IMR-90 (cell line): ENCODE measurements at regions not wholly inside any gene's neighbourhood (a gene's known extent, or its start where the extent isn't known, plus 50 kb on each side); places are given as distances from the start of the nearest gene placed in this dataset.

Experiments used
- ATAC-seq: fragments of 200-7000 bp; cut with Tn5 transposase; 2 replicates; pipeline ENCODE4 v1.9.1; 2020; ENCODE audit warnings: low read depth, mild to moderate bottlenecking, moderate library complexity
- BruUV-seq: library from RNA; stranded (reverse); fragments of 400-500 nt; replicated peaks from 2 replicates; lab custom pipeline; 2021; lab: Mats Ljungman, UMichigan
- CTCF ChIA-PET: fragments of 300-600 bp; formaldehyde crosslinking; extraction: SDS; loops from one replicate; lab custom pipeline; 2021; ENCODE audit warnings: antibody characterized with exemption; lab: Yijun Ruan, JAX
- POLR2A ChIA-PET: fragments of 300-600 bp; sonication (Branson Sonifier 250); formaldehyde crosslinking; loops from one replicate; lab custom pipeline; 2022; ENCODE audit warnings: antibody characterized with exemption; ENCODE audit not compliant: unreplicated experiment; lab: Charles Lee
- DNase-seq: peaks from one replicate; pipeline ENCODE4 v3.0.0; 2013
- H2AFZ ChIP-seq: replicated peaks from 2 replicates; pipeline ENCODE3; 2013; ENCODE audit warnings: low read length, mild to moderate bottlenecking; ENCODE audit not compliant: poor library complexity
- H2AK5ac ChIP-seq: 2 replicates; pipeline ENCODE4 v1.6.1; 2013; ENCODE audit warnings: low read depth, low read length, inconsistent platforms
- H2AK9ac ChIP-seq: replicated peaks from 2 replicates; pipeline ENCODE3; 2013; ENCODE audit warnings: mild to moderate bottlenecking, low read depth, low read length, moderate library complexity; ENCODE audit not compliant: poor library complexity
- H2BK120ac ChIP-seq: 2 replicates; pipeline ENCODE4 v1.6.1; 2013; ENCODE audit warnings: low read depth, low read length, inconsistent platforms
- H2BK15ac ChIP-seq: 3 replicates; pipeline ENCODE4 v1.6.1; 2013; ENCODE audit warnings: low read depth, low read length, inconsistent platforms
- H2BK20ac ChIP-seq: 2 replicates; pipeline ENCODE4 v1.6.1; 2013; ENCODE audit warnings: low read depth, mild to moderate bottlenecking, inconsistent platforms, low read length, moderate library complexity
- H2BK5ac ChIP-seq: 2 replicates; pipeline ENCODE4 v1.6.1; 2013; ENCODE audit warnings: mild to moderate bottlenecking, low read depth, low read length, inconsistent platforms; ENCODE audit not compliant: poor library complexity, severe bottlenecking
- H3K14ac ChIP-seq: replicated peaks from 2 replicates; pipeline ENCODE4 v1.6.1; 2013; ENCODE audit warnings: low read depth, low read length, inconsistent platforms
- H3K18ac ChIP-seq: 2 replicates; pipeline ENCODE4 v1.6.1; 2013; ENCODE audit warnings: low read depth, low read length, control low read depth
- H3K23ac ChIP-seq: 2 replicates; pipeline ENCODE4 v1.6.1; 2013; ENCODE audit warnings: low read depth, low read length, inconsistent platforms
- H3K27ac ChIP-seq: 2 replicates; pipeline ENCODE4 v1.5.1; 2013; ENCODE audit warnings: mild to moderate bottlenecking, control low read depth, low read length; ENCODE audit not compliant: insufficient read depth
- H3K27me3 ChIP-seq: 2 replicates; pipeline ENCODE4 v1.6.1; 2013; ENCODE audit warnings: low read length; ENCODE audit not compliant: control insufficient read depth, insufficient read depth
- H3K36me3 ChIP-seq: 2 replicates; pipeline ENCODE4 v1.6.1; 2013; ENCODE audit warnings: low read length, mixed read lengths; ENCODE audit not compliant: control insufficient read depth, insufficient read depth
- H3K4ac ChIP-seq: 2 replicates; pipeline ENCODE4 v1.6.1; 2013; ENCODE audit warnings: low read depth, low read length, inconsistent platforms
- H3K4me1 ChIP-seq: 2 replicates; pipeline ENCODE4 v1.6.1; 2013; ENCODE audit warnings: low read length, mixed read lengths; ENCODE audit not compliant: control insufficient read depth, insufficient read depth
- H3K4me2 ChIP-seq: 2 replicates; pipeline ENCODE4 v1.6.1; 2013; ENCODE audit warnings: low read depth, mild to moderate bottlenecking, control low read depth, low read length, moderate library complexity
- H3K4me3 ChIP-seq: 2 replicates; pipeline ENCODE4 v1.5.1; 2013; ENCODE audit warnings: low read depth, mild to moderate bottlenecking, control low read depth, low read length, moderate library complexity; ENCODE audit not compliant: insufficient read depth
- H3K56ac ChIP-seq: 2 replicates; pipeline ENCODE4 v1.6.1; 2013; ENCODE audit warnings: low read length, inconsistent platforms; ENCODE audit not compliant: insufficient read depth; ENCODE audit errors: extremely low read depth
- H3K79me1 ChIP-seq, 2 experiments: 2 replicates each; pipeline ENCODE4 v1.6.1; 2013; ENCODE audit warnings: low read length in 2 of 2, inconsistent platforms in 1 of 2, low read depth in 1 of 2
- H3K9ac ChIP-seq: 2 replicates; pipeline ENCODE4 v1.6.1; 2013; ENCODE audit warnings: low read depth, low read length, control low read depth
- H3K9me1 ChIP-seq: 2 replicates; pipeline ENCODE4 v1.6.1; 2013; ENCODE audit warnings: low read length, inconsistent platforms; ENCODE audit not compliant: insufficient read depth
- H3K9me3 ChIP-seq: 2 replicates; pipeline ENCODE4 v1.6.1; 2013; ENCODE audit warnings: low read length; ENCODE audit not compliant: control insufficient read depth, insufficient read depth
- H4K20me1 ChIP-seq: 2 replicates; pipeline ENCODE4 v1.6.1; 2013; ENCODE audit warnings: low read length, inconsistent platforms; ENCODE audit not compliant: insufficient read depth
- H4K5ac ChIP-seq: 2 replicates; pipeline ENCODE4 v1.6.1; 2013; ENCODE audit warnings: mild to moderate bottlenecking, low read depth, low read length, control low read depth
- H4K8ac ChIP-seq, 2 experiments: 2 replicates each; pipeline ENCODE4 v1.6.1; 2013; ENCODE audit warnings: low read depth in 2 of 2, low read length in 2 of 2, control low read depth in 1 of 2, inconsistent platforms in 1 of 2
- H4K91ac ChIP-seq: 2 replicates; pipeline ENCODE4 v1.6.1; 2013; ENCODE audit warnings: low read depth, low read length, inconsistent platforms; ENCODE audit not compliant: insufficient read depth
- BHLHE40 ChIP-seq: fragments of 150-350 bp; IDR thresholded peaks from 2 replicates; pipeline ENCODE4 v1.6.1; 2016; ENCODE audit warnings: mild to moderate bottlenecking, low read depth, low read length
- CEBPB ChIP-seq: IDR thresholded peaks from 2 replicates; pipeline ENCODE4 v1.6.1; 2012; ENCODE audit warnings: low read depth, low read length, improper control_type of control experiment
- CHD1 ChIP-seq: IDR thresholded peaks from 2 replicates; pipeline ENCODE4 v1.6.1; 2012; ENCODE audit warnings: low read depth, low read length, improper control_type of control experiment
- FOS ChIP-seq: fragments of 150-350 bp; IDR thresholded peaks from 2 replicates; pipeline ENCODE4 v1.6.1; 2016; ENCODE audit warnings: low read depth, low read length
- MAFK ChIP-seq: IDR thresholded peaks from 2 replicates; pipeline ENCODE4 v1.6.1; 2012; ENCODE audit warnings: low read depth, low read length, improper control_type of control experiment
- MAZ ChIP-seq: IDR thresholded peaks from 2 replicates; pipeline ENCODE4 v1.6.1; 2012; ENCODE audit warnings: low read depth, mild to moderate bottlenecking, low read length, improper control_type of control experiment, moderate library complexity, borderline replicate concordance
- MXI1 ChIP-seq: IDR thresholded peaks from 2 replicates; pipeline ENCODE4 v1.6.1; 2012; ENCODE audit warnings: low read depth, mild to moderate bottlenecking, low read length, moderate library complexity, borderline replicate concordance
- NFE2L2 ChIP-seq: fragments of 150-350 bp; IDR thresholded peaks from 2 replicates; pipeline ENCODE4 v1.6.1; 2016; ENCODE audit warnings: low read depth, mild to moderate bottlenecking, low read length
- POLR2A ChIP-seq: IDR thresholded peaks from 2 replicates; pipeline ENCODE4 v1.6.1; 2012; ENCODE audit warnings: mild to moderate bottlenecking, low read depth, low read length
- RAD21 ChIP-seq: IDR thresholded peaks from 2 replicates; pipeline ENCODE4 v1.6.1; 2012; ENCODE audit warnings: low read length, improper control_type of control experiment
- RCOR1 ChIP-seq: IDR thresholded peaks from 2 replicates; pipeline ENCODE4 v1.6.1; 2012; ENCODE audit warnings: mild to moderate bottlenecking, low read length, improper control_type of control experiment; ENCODE audit not compliant: insufficient replicate concordance
- RFX5 ChIP-seq: IDR thresholded peaks from 2 replicates; pipeline ENCODE4 v1.8.0; 2012; ENCODE audit warnings: low read depth, mild to moderate bottlenecking, low read length, moderate library complexity
- SMC3 ChIP-seq: fragments of 150-350 bp; IDR thresholded peaks from 2 replicates; pipeline ENCODE4 v1.6.1; 2016; ENCODE audit warnings: low read depth, mild to moderate bottlenecking, antibody characterized with exemption, low read length, moderate library complexity
- WGBS, 2 experiments: methylation state at CpG; one replicate each; pipeline versions ENCODE4 v1.1.5 to v1.1.7; 2013; ENCODE audit warnings: missing lambda C conversion rate in 2 of 2; ENCODE audit not compliant: insufficient read length in 1 of 2; ENCODE audit errors: extremely low coverage in 2 of 2; 5-methylcytosine and 5-hydroxymethylcytosine counted together
- dilution Hi-C: fragments of 300-500 bp; cut with HindIII; formaldehyde crosslinking; loops from one replicate; pipeline ENCODE4 v1.14.3; 2018; ENCODE audit warnings: low sequenced_read_pairs; ENCODE audit not compliant: unreplicated experiment
- in situ Hi-C: fragments of 300-500 bp; cut with MboI; formaldehyde crosslinking; loops from 3 replicates; pipeline ENCODE4 v1.14.3; 2019; ENCODE audit warnings: low sequenced_read_pairs, inconsistent platforms, mixed read lengths
- intact Hi-C: fragments of 100-400 bp; cut with micrococcal nuclease; formaldehyde crosslinking; loops from 2 replicates; pipeline ENCODE4 v1.10.0; 2022
- TF ChIP-seq, protein P1 (sequence below): fragments of 150-350 bp; IDR thresholded peaks from 2 replicates; pipeline ENCODE4 v1.6.1; 2016; ENCODE audit warnings: low read depth, mild to moderate bottlenecking, low read length, moderate library complexity, borderline replicate concordance
- TF ChIP-seq, protein P2 (sequence below): fragments of 150-350 bp; IDR thresholded peaks from 2 replicates; pipeline ENCODE4 v1.6.1; 2017; ENCODE audit warnings: mild to moderate bottlenecking, antibody characterized with exemption, low read length, low read depth
- TF ChIP-seq, protein P3 (sequence below): conservative IDR thresholded peaks from 2 replicates; pipeline ENCODE4 v1.5.1; 2012; ENCODE audit warnings: mild to moderate bottlenecking, low read depth, low read length, improper control_type of control experiment

DNA sequence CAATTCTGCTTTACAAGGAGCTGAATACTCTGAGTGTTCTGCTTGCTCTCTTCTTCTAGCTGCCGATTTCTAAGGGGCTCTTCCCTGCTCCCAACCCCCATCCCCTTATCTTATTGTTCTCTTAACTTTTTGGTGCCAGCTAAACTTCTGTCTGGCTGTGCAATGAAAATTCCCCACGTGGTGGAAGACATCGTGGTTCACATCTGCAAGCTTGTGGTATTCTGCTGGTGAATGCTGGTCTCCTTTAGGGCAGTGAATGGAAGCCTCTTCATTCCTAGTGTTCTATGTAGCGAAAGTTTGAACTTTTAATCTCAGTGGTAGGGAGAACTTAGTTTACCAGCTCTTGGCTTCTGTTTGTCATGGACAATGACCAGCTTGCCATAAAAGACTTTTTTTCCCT lies 406.0 kb upstream of the ZEB2 start:
- no peak overlapping the region for H4K8ac ChIP-seq
- H2AK9ac ChIP-seq = no peak overlapping the region
- H3K4me1 ChIP-seq = no peaks in the 10 kb centered on the region
- intact Hi-C loops = no loop called here
- H3K4me2 ChIP-seq = no peak overlapping the region
- H4K91ac ChIP-seq = no peak overlapping the region
- H2BK15ac ChIP-seq = no peak overlapping the region
- no peak overlapping the region for H3K4me3 ChIP-seq
- dilution Hi-C loops = no loop called here
- BruUV-seq = no TSS peak
- no peaks in the 10 kb centered on the region for H3K36me3 ChIP-seq
- no peak overlapping the region for H2AK5ac ChIP-seq
- no peak for DNase-seq
- no peak overlapping the region for H3K23ac ChIP-seq
- no peak overlapping the region for H2BK120ac ChIP-seq
- no peaks in the 10 kb centered on the region for H3K27me3 ChIP-seq
- no peaks in the 10 kb centered on the region for H3K9me1 ChIP-seq
- peak overlapping the region; percentile 65 for H2AFZ ChIP-seq
- in situ Hi-C loops = no loop called here
- WGBS, 2 experiments = 100% methylated on average over 1 of the region's 4 CpGs; no CpG with 5 or more reads in 1 of the 2 experiments
- no peaks in the 10 kb centered on the region for H3K9me3 ChIP-seq
- ChIA-PET POLR2A (no interaction called here), CTCF (interaction anchor here (1.1 kb wide), 1 partner anchor 10 kb away, joined by 3 read pairs; no protein-coding TSS in a partner anchor)
- TF ChIP-seq SMC3 (no peak), CHD1 (no peak), CEBPB (no peak), BHLHE40 (no peak), FOS (no peak), NFE2L2 (no peak), MXI1 (no peak), MAZ (no peak), MAFK (no peak), RCOR1 (no peak), RFX5 (no peak), POLR2A (no peak), RAD21 (no peak)
- TF ChIP-seq, protein P1, sequence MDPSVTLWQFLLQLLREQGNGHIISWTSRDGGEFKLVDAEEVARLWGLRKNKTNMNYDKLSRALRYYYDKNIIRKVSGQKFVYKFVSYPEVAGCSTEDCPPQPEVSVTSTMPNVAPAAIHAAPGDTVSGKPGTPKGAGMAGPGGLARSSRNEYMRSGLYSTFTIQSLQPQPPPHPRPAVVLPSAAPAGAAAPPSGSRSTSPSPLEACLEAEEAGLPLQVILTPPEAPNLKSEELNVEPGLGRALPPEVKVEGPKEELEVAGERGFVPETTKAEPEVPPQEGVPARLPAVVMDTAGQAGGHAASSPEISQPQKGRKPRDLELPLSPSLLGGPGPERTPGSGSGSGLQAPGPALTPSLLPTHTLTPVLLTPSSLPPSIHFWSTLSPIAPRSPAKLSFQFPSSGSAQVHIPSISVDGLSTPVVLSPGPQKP = no peak
- TF ChIP-seq, protein P2, sequence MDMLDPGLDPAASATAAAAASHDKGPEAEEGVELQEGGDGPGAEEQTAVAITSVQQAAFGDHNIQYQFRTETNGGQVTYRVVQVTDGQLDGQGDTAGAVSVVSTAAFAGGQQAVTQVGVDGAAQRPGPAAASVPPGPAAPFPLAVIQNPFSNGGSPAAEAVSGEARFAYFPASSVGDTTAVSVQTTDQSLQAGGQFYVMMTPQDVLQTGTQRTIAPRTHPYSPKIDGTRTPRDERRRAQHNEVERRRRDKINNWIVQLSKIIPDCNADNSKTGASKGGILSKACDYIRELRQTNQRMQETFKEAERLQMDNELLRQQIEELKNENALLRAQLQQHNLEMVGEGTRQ = no peak
- TF ChIP-seq, protein P3, sequence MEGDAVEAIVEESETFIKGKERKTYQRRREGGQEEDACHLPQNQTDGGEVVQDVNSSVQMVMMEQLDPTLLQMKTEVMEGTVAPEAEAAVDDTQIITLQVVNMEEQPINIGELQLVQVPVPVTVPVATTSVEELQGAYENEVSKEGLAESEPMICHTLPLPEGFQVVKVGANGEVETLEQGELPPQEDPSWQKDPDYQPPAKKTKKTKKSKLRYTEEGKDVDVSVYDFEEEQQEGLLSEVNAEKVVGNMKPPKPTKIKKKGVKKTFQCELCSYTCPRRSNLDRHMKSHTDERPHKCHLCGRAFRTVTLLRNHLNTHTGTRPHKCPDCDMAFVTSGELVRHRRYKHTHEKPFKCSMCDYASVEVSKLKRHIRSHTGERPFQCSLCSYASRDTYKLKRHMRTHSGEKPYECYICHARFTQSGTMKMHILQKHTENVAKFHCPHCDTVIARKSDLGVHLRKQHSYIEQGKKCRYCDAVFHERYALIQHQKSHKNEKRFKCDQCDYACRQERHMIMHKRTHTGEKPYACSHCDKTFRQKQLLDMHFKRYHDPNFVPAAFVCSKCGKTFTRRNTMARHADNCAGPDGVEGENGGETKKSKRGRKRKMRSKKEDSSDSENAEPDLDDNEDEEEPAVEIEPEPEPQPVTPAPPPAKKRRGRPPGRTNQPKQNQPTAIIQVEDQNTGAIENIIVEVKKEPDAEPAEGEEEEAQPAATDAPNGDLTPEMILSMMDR = no peak
- no peak overlapping the region for H4K5ac ChIP-seq
- no peak overlapping the region for H3K18ac ChIP-seq
- H4K20me1 ChIP-seq = no peaks in the 10 kb centered on the region
- H3K14ac ChIP-seq = no peak overlapping the region
- H3K4ac ChIP-seq = no peak overlapping the region
- no peak for ATAC-seq
- H3K56ac ChIP-seq = no peak overlapping the region
- no peak overlapping the region for H3K9ac ChIP-seq
- no peaks in the 10 kb centered on the region for H3K79me1 ChIP-seq
- no peak overlapping the region for H2BK5ac ChIP-seq
- no peak overlapping the region for H2BK20ac ChIP-seq
- H3K27ac ChIP-seq = no peak overlapping the region
